HepG2 (cell line): ENCODE measurements at regions not wholly inside any gene's neighbourhood (a gene's known extent, or its start where the extent isn't known, plus 50 kb on each side); places are given as distances from the start of the nearest gene placed in this dataset.

ENCODE experiments used
- ATRX ChIP-seq: sonication (generic); formaldehyde crosslinking; IDR thresholded peaks from 2 replicates; pipeline ENCODE4 v1.4.0; 2020; ENCODE audit warnings: missing genetic modification reagents, borderline replicate concordance
- FOXC1 ChIP-seq: sonication (generic); formaldehyde crosslinking; IDR thresholded peaks from 2 replicates; pipeline ENCODE4 v1.8.0; 2022; ENCODE audit warnings: mild to moderate bottlenecking, missing genetic modification reagents, borderline replicate concordance
- GABPA ChIP-seq, 2 experiments: IDR thresholded peaks; 2 replicates each; pipeline ENCODE4 v1.6.1; 2011 to 2016; ENCODE audit warnings: low read depth in 2 of 2, low read length in 1 of 2, missing biosample characterization in 1 of 2, missing genetic modification characterization in 1 of 2
- HNF4A ChIP-seq: sonication (generic); formaldehyde crosslinking; IDR thresholded peaks from 2 replicates; pipeline ENCODE4 v1.4.0; 2020; ENCODE audit warnings: missing genetic modification reagents
- KMT2A ChIP-seq: sonication (generic); formaldehyde crosslinking; IDR thresholded peaks from 2 replicates; pipeline ENCODE4 v1.4.0; 2020; ENCODE audit warnings: missing genetic modification reagents
- MATR3 ChIP-seq: sonication (generic); formaldehyde crosslinking; IDR thresholded peaks from 2 replicates; pipeline ENCODE4 v1.4.0; 2020; ENCODE audit warnings: missing genetic modification reagents
- NCOR1 ChIP-seq: fragments of 200-600 bp; sonication (generic); IDR thresholded peaks from 2 replicates; pipeline ENCODE4 v1.7.0; 2017; ENCODE audit warnings: antibody characterized with exemption, low read length, borderline replicate concordance
- PHF20 ChIP-seq: sonication (generic); formaldehyde crosslinking; IDR thresholded peaks from 2 replicates; pipeline ENCODE4 v1.5.0; 2020; ENCODE audit warnings: mild to moderate bottlenecking, missing genetic modification reagents
- PTBP1 ChIP-seq: fragments of 200-400 bp; formaldehyde crosslinking; IDR thresholded peaks from 2 replicates; pipeline ENCODE4 v1.6.1; 2018; ENCODE audit warnings: low read length, low read depth; ENCODE audit not compliant: poor library complexity, severe bottlenecking
- RXRA ChIP-seq: sonication (generic); formaldehyde crosslinking; IDR thresholded peaks from 2 replicates; pipeline ENCODE4 v1.5.1; 2020; ENCODE audit warnings: missing genetic modification reagents
- SRY ChIP-seq: sonication (generic); formaldehyde crosslinking; IDR thresholded peaks from 2 replicates; pipeline ENCODE4 v1.8.0; 2022; ENCODE audit warnings: mild to moderate bottlenecking, missing genetic modification reagents
- TAF1 ChIP-seq: sonication (generic); formaldehyde crosslinking; IDR thresholded peaks from 2 replicates; pipeline ENCODE4 v1.4.0; 2020; ENCODE audit warnings: missing genetic modification reagents
- TEAD3 ChIP-seq: optimal IDR thresholded peaks from 2 replicates; pipeline ENCODE3; 2016; ENCODE audit warnings: borderline replicate concordance
- ZBTB7B ChIP-seq: sonication (generic); formaldehyde crosslinking; IDR thresholded peaks from 2 replicates; pipeline ENCODE4 v1.4.0; 2020; ENCODE audit warnings: missing genetic modification reagents
- ZNF33B ChIP-seq: sonication (generic); formaldehyde crosslinking; IDR thresholded peaks from 2 replicates; pipeline ENCODE4 v1.5.1; 2020; ENCODE audit warnings: mild to moderate bottlenecking, missing genetic modification reagents
- ZNF460 ChIP-seq: sonication (generic); formaldehyde crosslinking; IDR thresholded peaks from 2 replicates; pipeline ENCODE4 v1.5.1; 2020; ENCODE audit warnings: missing genetic modification reagents, mild to moderate bottlenecking, borderline replicate concordance
- ZNF615 ChIP-seq: sonication (generic); formaldehyde crosslinking; IDR thresholded peaks from 2 replicates; pipeline ENCODE4 v1.5.0; 2020; ENCODE audit warnings: mild to moderate bottlenecking, missing genetic modification reagents, borderline replicate concordance
- ZNF788 ChIP-seq: sonication (generic); formaldehyde crosslinking; IDR thresholded peaks from 2 replicates; pipeline ENCODE4 v1.5.0; 2020; ENCODE audit warnings: mild to moderate bottlenecking, missing genetic modification reagents, borderline replicate concordance
- TF ChIP-seq, protein P1 (sequence below): sonication (generic); formaldehyde crosslinking; IDR thresholded peaks from 2 replicates; pipeline ENCODE4 v1.8.1; 2022; ENCODE audit warnings: low read depth, mild to moderate bottlenecking, missing genetic modification reagents
- TF ChIP-seq, protein P2 (sequence below): sonication (generic); formaldehyde crosslinking; IDR thresholded peaks from 2 replicates; pipeline ENCODE4 v1.4.0; 2020; ENCODE audit warnings: missing genetic modification reagents
- TF ChIP-seq, protein P3 (sequence below): sonication (generic); formaldehyde crosslinking; IDR thresholded peaks from 2 replicates; pipeline ENCODE4 v1.4.0; 2020; ENCODE audit warnings: missing genetic modification reagents
- TF ChIP-seq, protein P4 (sequence below): sonication (generic); formaldehyde crosslinking; IDR thresholded peaks from 2 replicates; pipeline ENCODE4 v1.4.0; 2020; ENCODE audit warnings: missing genetic modification reagents

DNA sequence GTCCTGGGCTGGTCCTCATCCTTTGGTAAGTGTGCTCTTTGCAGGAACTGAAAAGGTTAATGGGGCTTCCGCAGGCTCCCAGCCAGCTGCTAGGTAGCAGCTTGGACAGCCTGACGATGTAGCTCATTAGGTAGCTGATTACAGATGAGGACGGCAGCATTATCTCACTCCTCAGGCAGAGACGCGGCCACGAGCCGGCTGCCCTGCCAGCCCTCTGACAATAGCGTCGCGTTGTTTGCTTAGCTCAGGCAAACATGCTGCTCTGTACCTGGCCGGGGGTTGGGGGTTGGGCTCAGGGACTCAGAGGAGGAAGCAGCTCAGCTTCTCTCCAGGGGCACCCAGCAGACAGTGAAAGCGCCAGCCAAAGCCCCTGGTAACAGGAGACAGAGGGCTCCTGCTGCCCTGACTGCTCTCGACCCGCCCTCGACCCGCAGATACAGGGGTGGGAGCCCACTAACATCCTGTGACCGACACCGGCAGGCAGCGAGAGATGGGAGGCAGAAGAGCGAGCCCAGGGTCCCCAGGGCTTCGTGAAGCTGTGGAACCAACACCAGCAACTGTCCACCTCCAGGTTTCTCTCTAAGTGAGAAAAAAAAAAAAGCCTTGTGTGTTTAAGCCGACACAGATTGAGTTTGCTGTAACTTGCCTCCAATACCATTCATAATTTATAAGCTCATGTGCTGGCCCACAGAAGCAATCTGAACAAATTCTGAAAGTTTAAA is 53.4 kb upstream of the DLK1 start (continued):
- TF ChIP-seq SRY (CRISPR knock-in tag) (no peak), NCOR1 (no peak), FOXC1 (CRISPR knock-in tag) (no peak), TAF1 (CRISPR knock-in tag) (peak; percentile 49; the same call in 1 of the 2 replicates), ATRX (CRISPR knock-in tag) (no peak), ZNF615 (CRISPR knock-in tag) (no peak), MATR3 (CRISPR knock-in tag) (no peak), KMT2A (CRISPR knock-in tag) (0 out of 2 replicates have a peak, but pooled peaks have one; percentile 38), HNF4A (CRISPR knock-in tag) (0 out of 2 replicates have a peak, but pooled peaks have one; percentile 17), ZBTB7B (CRISPR knock-in tag) (0 out of 2 replicates have a peak, but pooled peaks have one; percentile 22), RXRA (CRISPR knock-in tag) (0 out of 2 replicates have a peak, but pooled peaks have one; percentile 25), ZNF460 (CRISPR knock-in tag) (no peak), GABPA (IDR thresholded peaks at IDR 0.05; ENCODE audit: low read depth, low read length) (no peak), GABPA (CRISPR knock-in tag; IDR thresholded peaks at IDR 0.05; ENCODE audit: low read depth) (no peak), PTBP1 (no peak), ZNF33B (CRISPR knock-in tag) (no peak), TEAD3 (CRISPR knock-in tag) (peak; percentile 72), ZNF788 (peak; percentile 42; the same call in 1 of the 2 replicates), PHF20 (CRISPR knock-in tag) (peak; percentile 43; the same call in 1 of the 2 replicates)
- TF ChIP-seq, protein P1, sequence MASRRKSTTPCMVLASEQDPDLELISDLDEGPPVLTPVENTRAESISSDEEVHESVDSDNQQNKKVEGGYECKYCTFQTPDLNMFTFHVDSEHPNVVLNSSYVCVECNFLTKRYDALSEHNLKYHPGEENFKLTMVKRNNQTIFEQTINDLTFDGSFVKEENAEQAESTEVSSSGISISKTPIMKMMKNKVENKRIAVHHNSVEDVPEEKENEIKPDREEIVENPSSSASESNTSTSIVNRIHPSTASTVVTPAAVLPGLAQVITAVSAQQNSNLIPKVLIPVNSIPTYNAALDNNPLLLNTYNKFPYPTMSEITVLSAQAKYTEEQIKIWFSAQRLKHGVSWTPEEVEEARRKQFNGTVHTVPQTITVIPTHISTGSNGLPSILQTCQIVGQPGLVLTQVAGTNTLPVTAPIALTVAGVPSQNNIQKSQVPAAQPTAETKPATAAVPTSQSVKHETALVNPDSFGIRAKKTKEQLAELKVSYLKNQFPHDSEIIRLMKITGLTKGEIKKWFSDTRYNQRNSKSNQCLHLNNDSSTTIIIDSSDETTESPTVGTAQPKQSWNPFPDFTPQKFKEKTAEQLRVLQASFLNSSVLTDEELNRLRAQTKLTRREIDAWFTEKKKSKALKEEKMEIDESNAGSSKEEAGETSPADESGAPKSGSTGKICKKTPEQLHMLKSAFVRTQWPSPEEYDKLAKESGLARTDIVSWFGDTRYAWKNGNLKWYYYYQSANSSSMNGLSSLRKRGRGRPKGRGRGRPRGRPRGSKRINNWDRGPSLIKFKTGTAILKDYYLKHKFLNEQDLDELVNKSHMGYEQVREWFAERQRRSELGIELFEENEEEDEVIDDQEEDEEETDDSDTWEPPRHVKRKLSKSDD (CRISPR knock-in tag), result 0 out of 2 replicates have a peak, but pooled peaks have one; percentile 42
- TF ChIP-seq, protein P2, sequence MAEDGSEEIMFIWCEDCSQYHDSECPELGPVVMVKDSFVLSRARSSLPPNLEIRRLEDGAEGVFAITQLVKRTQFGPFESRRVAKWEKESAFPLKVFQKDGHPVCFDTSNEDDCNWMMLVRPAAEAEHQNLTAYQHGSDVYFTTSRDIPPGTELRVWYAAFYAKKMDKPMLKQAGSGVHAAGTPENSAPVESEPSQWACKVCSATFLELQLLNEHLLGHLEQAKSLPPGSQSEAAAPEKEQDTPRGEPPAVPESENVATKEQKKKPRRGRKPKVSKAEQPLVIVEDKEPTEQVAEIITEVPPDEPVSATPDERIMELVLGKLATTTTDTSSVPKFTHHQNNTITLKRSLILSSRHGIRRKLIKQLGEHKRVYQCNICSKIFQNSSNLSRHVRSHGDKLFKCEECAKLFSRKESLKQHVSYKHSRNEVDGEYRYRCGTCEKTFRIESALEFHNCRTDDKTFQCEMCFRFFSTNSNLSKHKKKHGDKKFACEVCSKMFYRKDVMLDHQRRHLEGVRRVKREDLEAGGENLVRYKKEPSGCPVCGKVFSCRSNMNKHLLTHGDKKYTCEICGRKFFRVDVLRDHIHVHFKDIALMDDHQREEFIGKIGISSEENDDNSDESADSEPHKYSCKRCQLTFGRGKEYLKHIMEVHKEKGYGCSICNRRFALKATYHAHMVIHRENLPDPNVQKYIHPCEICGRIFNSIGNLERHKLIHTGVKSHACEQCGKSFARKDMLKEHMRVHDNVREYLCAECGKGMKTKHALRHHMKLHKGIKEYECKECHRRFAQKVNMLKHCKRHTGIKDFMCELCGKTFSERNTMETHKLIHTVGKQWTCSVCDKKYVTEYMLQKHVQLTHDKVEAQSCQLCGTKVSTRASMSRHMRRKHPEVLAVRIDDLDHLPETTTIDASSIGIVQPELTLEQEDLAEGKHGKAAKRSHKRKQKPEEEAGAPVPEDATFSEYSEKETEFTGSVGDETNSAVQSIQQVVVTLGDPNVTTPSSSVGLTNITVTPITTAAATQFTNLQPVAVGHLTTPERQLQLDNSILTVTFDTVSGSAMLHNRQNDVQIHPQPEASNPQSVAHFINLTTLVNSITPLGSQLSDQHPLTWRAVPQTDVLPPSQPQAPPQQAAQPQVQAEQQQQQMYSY, result no peak
- TF ChIP-seq, protein P3, sequence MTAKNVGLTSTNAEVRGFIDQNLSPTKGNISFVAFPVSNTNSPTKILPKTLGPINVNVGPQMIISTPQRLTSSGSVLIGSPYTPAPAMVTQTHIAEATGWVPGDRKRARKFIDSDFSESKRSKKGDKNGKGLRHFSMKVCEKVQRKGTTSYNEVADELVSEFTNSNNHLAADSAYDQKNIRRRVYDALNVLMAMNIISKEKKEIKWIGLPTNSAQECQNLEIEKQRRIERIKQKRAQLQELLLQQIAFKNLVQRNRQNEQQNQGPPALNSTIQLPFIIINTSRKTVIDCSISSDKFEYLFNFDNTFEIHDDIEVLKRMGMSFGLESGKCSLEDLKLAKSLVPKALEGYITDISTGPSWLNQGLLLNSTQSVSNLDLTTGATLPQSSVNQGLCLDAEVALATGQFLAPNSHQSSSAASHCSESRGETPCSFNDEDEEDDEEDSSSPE (CRISPR knock-in tag), result no peak; the same call in 1 of the 2 replicates
- TF ChIP-seq, protein P4, sequence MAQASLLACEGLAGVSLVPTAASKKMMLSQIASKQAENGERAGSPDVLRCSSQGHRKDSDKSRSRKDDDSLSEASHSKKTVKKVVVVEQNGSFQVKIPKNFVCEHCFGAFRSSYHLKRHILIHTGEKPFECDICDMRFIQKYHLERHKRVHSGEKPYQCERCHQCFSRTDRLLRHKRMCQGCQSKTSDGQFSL (CRISPR knock-in tag), result no peak; the same call in 1 of the 2 replicates
